GM13976 (cell line): ENCODE measurements at regions not wholly inside any gene's neighbourhood (a gene's known extent, or its start where the extent isn't known, plus 50 kb on each side); places are given as distances from the start of the nearest gene placed in this dataset.

Experiments
- DNase-seq: peaks from one replicate; pipeline ENCODE4 v3.0.0; 2012; ENCODE audit warnings: low spot score
- CTCF ChIP-seq: IDR thresholded peaks from 2 replicates; pipeline ENCODE4 v1.5.1; 2012; ENCODE audit warnings: borderline replicate concordance, mild to moderate bottlenecking; ENCODE audit not compliant: insufficient read depth; ENCODE audit errors: extremely low read depth, missing control alignments, control extremely low read depth
- in situ Hi-C: fragments of 300-500 bp; cut with MboI; formaldehyde crosslinking; loops from one replicate; pipeline ENCODE4 v1.12.0; 2022; ENCODE audit warnings: low sequenced_read_pairs, mixed read lengths, inconsistent platforms; ENCODE audit not compliant: unreplicated experiment

- DNase-seq: no peak
- no peak for TF ChIP-seq CTCF
- in situ Hi-C loops: no loop called here
Measured at GRCh38 chr16:80171746-80172145, 369.0 kb upstream of the DYNLRB2 start.

GRCh38 chr16:80171199-80171598 is 369.6 kb upstream of the DYNLRB2 start:
- in situ Hi-C loops: no loop called here
- no peak for TF ChIP-seq CTCF
- DNase-seq: no peak

- in situ Hi-C loops: no loop called here
- no peak for DNase-seq
- no peak for TF ChIP-seq CTCF
Measured at GRCh38 chr16:80167657-80168390, 373.0 kb upstream of the DYNLRB2 start.

- in situ Hi-C loops: no loop called here
- no peak for TF ChIP-seq CTCF
- no peak for DNase-seq
Measured at GRCh38 chr16:80166082-80166481, 374.7 kb upstream of the DYNLRB2 start.

- TF ChIP-seq CTCF: no peak
- in situ Hi-C loops: no loop called here
- no peak for DNase-seq
Measured at GRCh38 chr16:80164966-80165550, 375.7 kb upstream of the DYNLRB2 start.

- TF ChIP-seq CTCF: no peak
- in situ Hi-C loops: no loop called here
Measured at GRCh38 chr16:80163339-80163738, 377.5 kb upstream of the DYNLRB2 start.

More at GRCh38 chr16:80163339-80163738, 377.5 kb upstream of the DYNLRB2 start:
- no peak for DNase-seq
